Left cardiac atrium (tissue), 4 donors: ENCODE measurements at regions not wholly inside any gene's neighbourhood (a gene's known extent, or its start where the extent isn't known, plus 50 kb on each side); places are given as distances from the start of the nearest gene placed in this dataset.
"Not testable (repeated sequence)": the region's sequence is repeated elsewhere in the genome, so short reads cannot be mapped to it uniquely, and the experiment has no call there.

Source experiments
- ATAC-seq, 2 donors: fragments of 200-7000 bp; cut with Tn5 transposase; one replicate each; pipeline ENCODE4 v1.9.1; 2020; ENCODE audit warnings: mild to moderate bottlenecking in 2 of 2, moderate library complexity in 2 of 2
- DNase-seq: peaks from one replicate; pipeline ENCODE4 v3.0.0-alpha.2; 2020
- intact Hi-C, 2 donors: fragments of 100-400 bp; cut with DNase I; formaldehyde crosslinking; loops; one replicate each; pipeline versions ENCODE4 v1.14.1 to v1.15.1; 2022 to 2023
- donor health status: DM: no; HTN: yes; CAD: no.
- donor health status: DM: no; HTN: yes; CAD: no; lungs with severe emphysema.
- donor health status: DM: yes; HTN: yes; CAD: no.
- donor health status: Dilated cardiomyopathy.

DNA sequence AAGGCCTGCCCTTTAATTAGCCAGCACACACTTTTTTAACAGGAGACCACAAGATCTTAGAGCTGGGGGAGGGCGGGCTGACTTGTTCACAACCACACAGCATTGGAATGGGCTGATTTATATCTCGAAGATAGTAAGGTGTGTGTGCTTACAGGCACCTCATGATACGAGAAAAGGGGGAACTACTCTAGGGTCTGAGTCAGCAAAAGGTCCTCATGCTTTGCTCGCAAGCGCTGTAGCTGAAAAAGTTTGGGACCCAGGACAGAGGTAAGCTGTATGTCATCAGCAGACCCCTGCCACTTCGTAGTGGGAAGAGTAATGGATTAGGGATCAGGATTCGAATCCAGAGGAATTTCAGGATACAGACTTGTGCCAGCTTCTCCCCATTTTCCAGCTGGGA lies 88.9 kb upstream of the RBM19 start:
- no peak for ATAC-seq
- intact Hi-C loops = no loop called here
- no peak for DNase-seq

DNA sequence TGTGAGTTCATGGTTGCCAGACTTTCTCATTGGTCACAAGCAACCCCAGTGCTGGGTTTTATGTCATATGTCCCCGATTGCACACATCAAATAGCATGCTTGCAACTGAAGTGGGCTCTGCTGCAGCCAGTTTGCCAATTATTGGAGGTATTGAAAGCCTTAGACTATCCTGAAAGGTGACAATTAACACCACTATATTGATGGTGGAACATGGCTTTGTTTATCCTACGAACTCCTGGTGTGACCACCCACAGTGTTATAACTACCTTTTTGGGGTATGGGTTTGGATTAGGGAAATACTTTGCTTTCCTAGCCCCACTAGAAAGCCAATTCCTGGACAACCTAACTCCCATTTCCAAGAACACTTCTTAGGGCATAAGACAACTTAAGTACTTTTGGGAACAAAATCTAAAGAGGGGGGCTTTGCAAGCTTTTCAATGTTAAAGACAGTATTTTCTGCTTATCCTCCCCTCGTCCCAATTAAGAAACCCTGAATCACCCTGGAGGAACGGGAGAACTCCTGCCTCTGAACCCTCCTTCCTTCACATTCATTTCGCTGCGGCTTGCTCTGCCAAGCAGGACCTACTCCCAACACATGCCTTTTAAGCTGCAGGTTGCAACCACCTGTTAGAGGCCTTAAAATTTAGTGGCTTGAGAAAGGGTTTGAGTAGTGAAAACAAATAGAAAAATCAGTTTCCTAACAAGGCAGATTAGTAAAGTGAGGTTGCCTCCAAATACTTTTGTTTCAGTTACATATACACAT lies 80.3 kb upstream of the RBM19 start:
- intact Hi-C loops = no loop called here
- DNase-seq (no peak), ATAC-seq (no peak)

DNA sequence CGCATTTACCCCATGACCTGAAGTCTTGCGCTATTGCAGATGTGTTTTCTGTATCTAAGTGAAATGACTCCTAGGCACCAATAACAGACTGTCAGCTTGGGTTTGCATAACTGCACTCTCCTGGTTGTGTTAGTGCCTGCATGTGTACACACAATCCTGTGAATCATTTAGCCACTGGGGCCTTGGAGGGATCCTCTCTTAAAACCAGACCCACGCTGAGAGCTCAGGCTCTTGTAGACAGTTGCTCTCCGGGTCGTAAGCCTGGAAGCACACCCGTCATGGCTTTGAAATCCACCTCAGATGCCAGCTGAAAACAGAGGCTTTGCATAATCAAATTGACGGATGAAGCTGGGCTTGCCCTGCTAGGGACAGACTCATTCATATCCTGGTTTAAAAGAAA lies 79.2 kb upstream of the RBM19 start:
- ATAC-seq (no peak), DNase-seq (no peak)
- intact Hi-C loops = no loop called here

DNA sequence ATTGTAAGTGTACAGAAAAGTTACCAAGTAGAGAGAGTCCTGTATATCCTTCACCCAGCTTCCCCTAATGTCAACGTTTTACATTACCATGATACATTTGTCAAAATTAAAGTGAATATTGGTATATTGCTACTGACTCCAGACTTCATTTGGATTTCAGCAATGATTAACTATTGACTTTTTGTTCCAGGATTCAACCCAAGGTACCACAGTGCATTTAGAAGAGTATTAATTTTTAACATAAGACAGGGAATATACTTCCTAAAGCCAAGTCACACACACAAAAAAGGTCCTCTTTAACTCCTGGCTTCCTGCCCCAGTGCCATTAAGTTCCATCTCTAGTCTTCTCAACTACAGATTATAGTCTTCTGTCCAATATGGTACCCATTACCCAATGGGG lies 75.5 kb upstream of the RBM19 start:
- intact Hi-C loops = no loop called here
- no peak for DNase-seq
- no peak for ATAC-seq

DNA sequence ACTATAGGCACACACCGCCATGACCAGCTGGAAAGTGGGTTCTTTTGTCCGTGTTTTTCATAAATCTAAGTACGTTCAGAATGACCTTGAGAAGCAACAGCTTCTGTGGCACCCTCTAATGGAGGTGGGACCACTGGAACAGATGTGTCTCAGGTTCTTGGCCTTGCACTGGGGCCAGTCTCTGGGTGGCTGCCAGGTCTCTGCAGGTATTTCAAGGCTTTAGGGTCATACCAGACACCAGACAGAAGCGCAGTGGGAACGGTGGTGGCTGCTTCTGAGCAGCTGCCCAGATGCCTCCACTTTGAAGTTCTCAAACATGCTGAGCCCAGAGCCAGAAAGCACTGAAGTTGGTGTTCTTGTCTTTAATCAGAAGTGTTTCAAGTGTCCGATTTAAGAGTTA lies 75.0 kb upstream of the RBM19 start:
- intact Hi-C loops = no loop called here
- DNase-seq = no peak
- ATAC-seq = no peak

DNA sequence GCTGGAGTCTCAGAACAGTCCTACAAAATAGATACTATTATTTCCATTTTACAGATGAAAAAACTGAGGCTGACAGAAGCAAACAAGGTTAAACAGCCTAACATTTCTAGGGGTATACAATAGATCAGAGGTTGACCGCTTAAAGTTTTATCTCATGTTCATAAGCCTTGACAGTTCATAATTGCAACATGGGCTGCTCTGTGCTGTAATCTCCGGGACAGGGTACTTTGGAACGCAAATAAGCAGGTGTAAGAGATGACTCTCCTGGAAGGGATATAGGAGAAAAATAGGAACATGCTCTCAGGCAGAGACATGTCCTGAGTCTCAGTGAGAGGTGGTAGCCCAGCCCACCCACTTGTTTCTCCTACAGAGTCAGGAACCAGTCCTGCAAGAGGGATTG lies 72.8 kb upstream of the RBM19 start:
- intact Hi-C loops = no loop called here
- no peak for ATAC-seq

DNA sequence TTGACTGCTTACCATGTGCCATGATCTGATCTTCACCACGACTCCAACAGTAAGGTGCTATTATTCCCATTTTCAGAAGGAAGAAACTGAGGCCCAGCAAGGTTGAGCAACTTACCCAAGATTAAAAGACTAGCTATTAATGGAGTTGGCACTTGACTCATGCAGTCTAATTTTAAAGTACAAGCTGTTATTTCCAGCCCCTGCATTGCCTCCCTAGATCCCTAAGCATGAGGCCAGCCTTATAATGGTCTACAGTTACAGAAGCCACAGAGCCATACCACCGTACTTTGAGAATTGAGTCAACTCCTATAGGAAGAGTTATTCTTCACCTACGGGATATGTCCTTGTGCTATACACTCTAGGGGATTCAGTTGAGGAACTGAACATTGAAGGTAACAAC lies 66.7 kb upstream of the RBM19 start:
- ATAC-seq (no peak), DNase-seq (no peak)
- intact Hi-C loops = no loop called here

More for the DNA sequence above, 72.8 kb upstream of the RBM19 start:
- no peak for DNase-seq

DNA sequence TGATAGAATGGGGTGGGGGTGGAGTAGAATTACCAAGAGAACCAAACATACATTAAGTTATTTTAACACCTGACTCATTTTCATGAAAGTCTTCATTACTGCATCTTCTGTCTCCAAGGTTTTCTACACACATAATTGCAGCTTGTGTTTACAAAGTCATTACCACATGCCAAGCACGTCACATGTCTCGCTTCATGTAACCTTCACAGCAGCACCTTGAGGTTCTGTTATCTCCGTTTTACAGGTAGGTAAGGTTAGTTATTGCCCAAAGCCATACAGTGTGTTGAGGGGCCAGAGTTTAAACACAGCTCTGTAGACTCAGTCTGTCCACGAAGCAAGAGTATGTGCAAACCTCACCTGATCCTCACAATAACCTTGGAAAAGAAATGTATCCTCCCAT lies 64.3 kb upstream of the RBM19 start:
- intact Hi-C loops = no loop called here
- DNase-seq (no peak), ATAC-seq (no peak)

DNA sequence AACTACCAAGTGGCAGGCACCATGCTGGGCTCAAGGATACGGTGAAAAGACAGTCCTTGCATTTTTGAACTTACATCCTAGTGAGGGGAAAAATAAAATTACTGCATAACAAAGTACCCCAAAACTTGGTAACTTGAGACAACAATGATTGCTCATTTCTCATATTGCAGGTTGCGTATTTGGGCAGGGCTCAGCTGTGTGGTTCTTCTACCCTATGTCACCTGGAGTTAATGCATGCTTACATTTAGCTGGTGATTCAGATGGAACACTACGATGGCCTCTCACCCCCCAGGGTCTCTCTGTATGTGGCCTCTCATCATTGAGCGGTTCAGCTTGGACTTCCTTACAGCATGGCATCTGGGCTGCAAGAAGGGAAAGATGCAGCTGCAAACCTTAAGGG lies 60.7 kb upstream of the RBM19 start:
- ATAC-seq (no peak), DNase-seq (no peak)
- intact Hi-C loops = no loop called here

DNA sequence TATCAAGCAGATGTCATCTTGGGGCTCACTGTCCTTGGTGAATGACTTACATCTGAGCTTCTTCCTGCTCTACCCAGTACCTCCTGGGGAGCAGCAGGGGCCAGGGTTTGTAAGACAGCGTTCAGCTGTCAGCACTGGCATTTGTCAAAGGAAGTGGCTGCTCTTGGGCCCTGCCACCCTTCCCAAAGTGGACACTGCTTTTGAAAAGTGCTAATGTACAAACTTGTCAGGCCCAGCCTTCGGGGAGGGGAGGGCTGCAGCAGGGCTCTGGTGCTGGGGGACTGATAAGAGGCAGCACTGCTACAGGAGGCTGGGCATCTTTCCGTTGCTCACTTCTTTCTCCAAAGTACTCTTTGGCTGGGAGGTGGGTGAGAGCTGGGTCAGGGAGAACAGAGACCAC lies 59.8 kb upstream of the RBM19 start:
- intact Hi-C loops = no loop called here
- peak; percentile 35 for DNase-seq
- ATAC-seq = peak; percentile 95 to 96

DNA sequence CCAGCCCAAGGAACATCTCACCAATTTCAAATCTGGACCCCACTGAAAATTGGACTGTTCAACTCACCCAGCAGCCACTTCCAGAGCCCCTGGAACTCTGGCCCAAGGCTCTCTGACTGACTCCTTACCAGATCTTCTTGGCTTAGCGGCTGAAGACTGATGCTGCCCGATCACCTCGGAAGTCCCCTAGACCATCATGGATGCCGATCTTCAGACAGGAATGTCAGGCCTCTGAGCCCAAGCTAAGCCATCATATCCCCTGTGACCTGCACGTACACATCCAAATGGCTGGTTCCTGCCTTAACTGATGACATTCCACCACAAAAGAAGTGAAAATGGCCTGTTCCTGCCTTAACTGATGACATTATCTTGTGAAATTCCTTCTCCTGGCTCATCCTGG lies 56.0 kb upstream of the RBM19 start:
- ATAC-seq, DNase-seq, intact Hi-C loops: not testable (repeated sequence)

DNA sequence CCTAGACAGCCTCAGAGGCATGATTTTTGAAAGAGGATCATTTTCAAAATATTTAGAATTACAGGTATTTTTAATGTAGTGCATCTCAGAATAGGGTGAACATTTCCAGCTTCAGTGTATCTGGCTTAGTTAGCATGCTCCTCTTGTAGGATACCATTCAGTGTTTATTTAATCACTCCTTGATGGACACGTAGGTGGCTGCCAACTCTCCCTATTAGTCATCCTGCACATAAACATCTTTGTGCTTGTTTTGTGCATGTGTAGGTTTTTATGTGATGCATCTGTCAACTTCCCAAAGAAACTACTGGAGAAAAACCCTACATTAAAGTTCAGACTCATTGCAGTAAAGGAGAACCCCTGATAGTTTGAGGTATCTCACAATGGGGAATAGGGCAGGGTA lies 52.5 kb upstream of the RBM19 start:
- no peak for DNase-seq
- peak in 1 of 2 donors; percentile 86 for ATAC-seq
- intact Hi-C loops = loop anchor here in 1 of 2 donors (5.0 kb wide), 1 partner anchor 114 kb away; no protein-coding TSS in a partner anchor
